Embryonic facial prominence (tissue), 1 donor: ENCODE measurements at regions not wholly inside any gene's neighbourhood (a gene's known extent, or its start where the extent isn't known, plus 50 kb on each side); places are given as distances from the start of the nearest gene placed in this dataset.
"Not testable (repeated sequence)": the region's sequence is repeated elsewhere in the genome, so short reads cannot be mapped to it uniquely, and the experiment has no call there.

Experiments used
- DNase-seq: peaks from one replicate; pipeline ENCODE4 v3.0.0-alpha.2; 2016; ENCODE audit errors: extremely low spot score

- DNase-seq: no peak
Measured at GRCh38 chr18:44324361-44324760, 356.3 kb upstream of the SETBP1 start.

GRCh38 chr18:44325903-44326635 is 354.6 kb upstream of the SETBP1 start:
- DNase-seq: no peak

- no peak for DNase-seq
Measured at GRCh38 chr18:44331656-44332570, 348.8 kb upstream of the SETBP1 start.

- no peak for DNase-seq
Measured at GRCh38 chr18:44341759-44342158, 338.9 kb upstream of the SETBP1 start.

GRCh38 chr18:44342162-44342561 is 338.5 kb upstream of the SETBP1 start:
- DNase-seq: no peak

- DNase-seq: no peak
Measured at GRCh38 chr18:44342946-44343345, 337.7 kb upstream of the SETBP1 start.

- no peak for DNase-seq
Measured at GRCh38 chr18:44343570-44343969, 337.1 kb upstream of the SETBP1 start.

GRCh38 chr18:44356566-44357157 is 324.0 kb upstream of the SETBP1 start:
- no peak for DNase-seq

GRCh38 chr18:44358402-44358801 is 322.3 kb upstream of the SETBP1 start:
- DNase-seq: no peak

GRCh38 chr18:44359741-44360140 is 320.9 kb upstream of the SETBP1 start:
- DNase-seq: not testable (repeated sequence)

- not testable (repeated sequence) for DNase-seq
Measured at GRCh38 chr18:44362213-44362612, 318.5 kb upstream of the SETBP1 start.

- DNase-seq: no peak
Measured at GRCh38 chr18:44370861-44371260, 309.8 kb upstream of the SETBP1 start.

GRCh38 chr18:44374966-44375365 is 305.7 kb upstream of the SETBP1 start:
- DNase-seq: no peak

- no peak for DNase-seq
Measured at GRCh38 chr18:44386401-44386800, 294.3 kb upstream of the SETBP1 start.

GRCh38 chr18:44388329-44388728 is 292.4 kb upstream of the SETBP1 start:
- DNase-seq: no peak

GRCh38 chr18:44392933-44393332 is 287.8 kb upstream of the SETBP1 start:
- DNase-seq: no peak

- no peak for DNase-seq
Measured at GRCh38 chr18:44393406-44393805, 287.3 kb upstream of the SETBP1 start.

GRCh38 chr18:44396550-44396949 is 284.1 kb upstream of the SETBP1 start:
- DNase-seq: no peak

GRCh38 chr18:44409071-44409470 is 271.6 kb upstream of the SETBP1 start:
- DNase-seq: no peak

GRCh38 chr18:44409515-44409914 is 271.2 kb upstream of the SETBP1 start:
- no peak for DNase-seq

GRCh38 chr18:44410740-44411139 is 269.9 kb upstream of the SETBP1 start:
- DNase-seq: no peak

GRCh38 chr18:44411262-44411905 is 269.3 kb upstream of the SETBP1 start:
- DNase-seq: no peak
